HL-60 (cell line): ENCODE measurements at regions not wholly inside any gene's neighbourhood (a gene's known extent, or its start where the extent isn't known, plus 50 kb on each side); places are given as distances from the start of the nearest gene placed in this dataset.

ENCODE experiments used
- GABPA ChIP-seq: IDR thresholded peaks from 2 replicates; pipeline ENCODE4 v1.6.1; 2012; ENCODE audit warnings: low read depth
- SPI1 ChIP-seq: IDR thresholded peaks from 2 replicates; pipeline ENCODE4 v1.6.1; 2012; ENCODE audit warnings: low read depth, mild to moderate bottlenecking, borderline replicate concordance

DNA sequence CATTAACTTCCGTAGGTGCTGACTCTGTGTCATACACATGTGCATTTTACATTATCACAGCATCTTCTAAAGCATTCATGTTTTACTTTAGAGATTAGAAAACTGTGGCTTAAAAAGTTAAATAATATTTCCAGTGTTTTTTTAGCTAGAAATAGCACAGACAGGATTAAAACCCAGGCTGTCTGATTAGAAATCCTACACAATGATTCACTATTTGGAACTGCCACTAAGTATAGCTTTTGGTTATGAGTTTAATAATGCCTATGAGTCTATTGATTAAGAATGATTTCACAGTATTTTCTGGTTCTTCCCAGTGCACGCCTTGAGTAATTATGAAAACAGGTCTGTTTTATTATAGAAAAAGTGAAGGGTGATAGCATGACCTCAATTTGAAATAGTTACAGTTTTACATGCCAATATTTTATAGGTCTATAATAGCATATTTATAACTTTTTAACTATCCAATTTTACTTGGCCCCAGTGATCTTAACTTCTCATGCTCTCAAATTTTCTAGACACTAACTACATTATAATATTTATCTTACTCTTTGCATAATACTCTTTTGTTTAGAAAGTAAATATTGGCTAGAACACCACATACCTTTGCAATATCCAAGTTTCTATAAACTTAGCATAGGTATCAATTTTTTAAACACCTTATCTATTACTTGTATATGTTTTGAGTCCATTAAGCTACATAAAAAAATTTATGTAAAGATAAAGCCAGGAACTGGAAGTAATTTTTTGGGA lies 313.2 kb downstream of the RND3 start:
- TF ChIP-seq SPI1 = no peak
- no peak for TF ChIP-seq GABPA
